ENCODE measurements at regions not wholly inside any gene's neighbourhood (a gene's known extent, or its start where the extent isn't known, plus 50 kb on each side); places are given as distances from the start of the nearest gene placed in this dataset.

DNA sequence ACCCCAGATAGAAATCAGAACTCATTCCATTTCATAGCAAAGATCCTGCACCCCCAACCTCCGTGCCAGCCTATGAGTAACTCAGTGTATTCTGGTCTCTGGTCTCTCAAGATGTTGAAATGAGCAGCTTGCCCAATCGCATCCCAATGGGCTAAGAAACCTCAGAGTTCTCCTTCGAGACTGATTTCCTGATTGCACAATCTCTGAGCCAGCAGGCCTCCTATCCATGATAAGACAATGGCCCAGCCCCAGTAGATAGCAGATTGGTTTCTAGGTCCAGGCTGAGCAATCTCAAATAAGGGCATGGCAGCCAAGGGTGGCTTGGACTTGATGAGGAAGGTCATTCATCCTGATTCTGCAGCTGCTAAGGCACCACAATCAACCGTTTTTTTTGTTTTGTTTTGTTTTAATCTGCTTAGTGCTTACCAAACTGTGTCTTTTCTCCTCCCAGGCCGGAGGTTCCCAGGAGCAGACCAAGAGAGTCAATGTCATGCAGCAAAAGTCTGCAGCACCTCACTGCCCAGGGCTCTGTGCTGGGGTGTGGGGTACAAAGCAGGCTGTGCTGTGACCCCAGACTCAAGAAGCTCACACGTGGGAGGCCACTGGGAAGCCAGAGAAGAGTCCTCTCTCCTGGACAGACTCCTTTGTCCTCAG is 125.1 kb upstream of the NXT1 start:
- no peak overlapping the region for H3K4me3 ChIP-seq (ENCODE audit: low read depth, low read length)
- TF ChIP-seq, protein P1, sequence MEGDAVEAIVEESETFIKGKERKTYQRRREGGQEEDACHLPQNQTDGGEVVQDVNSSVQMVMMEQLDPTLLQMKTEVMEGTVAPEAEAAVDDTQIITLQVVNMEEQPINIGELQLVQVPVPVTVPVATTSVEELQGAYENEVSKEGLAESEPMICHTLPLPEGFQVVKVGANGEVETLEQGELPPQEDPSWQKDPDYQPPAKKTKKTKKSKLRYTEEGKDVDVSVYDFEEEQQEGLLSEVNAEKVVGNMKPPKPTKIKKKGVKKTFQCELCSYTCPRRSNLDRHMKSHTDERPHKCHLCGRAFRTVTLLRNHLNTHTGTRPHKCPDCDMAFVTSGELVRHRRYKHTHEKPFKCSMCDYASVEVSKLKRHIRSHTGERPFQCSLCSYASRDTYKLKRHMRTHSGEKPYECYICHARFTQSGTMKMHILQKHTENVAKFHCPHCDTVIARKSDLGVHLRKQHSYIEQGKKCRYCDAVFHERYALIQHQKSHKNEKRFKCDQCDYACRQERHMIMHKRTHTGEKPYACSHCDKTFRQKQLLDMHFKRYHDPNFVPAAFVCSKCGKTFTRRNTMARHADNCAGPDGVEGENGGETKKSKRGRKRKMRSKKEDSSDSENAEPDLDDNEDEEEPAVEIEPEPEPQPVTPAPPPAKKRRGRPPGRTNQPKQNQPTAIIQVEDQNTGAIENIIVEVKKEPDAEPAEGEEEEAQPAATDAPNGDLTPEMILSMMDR (IDR thresholded peaks at IDR 0.05; ENCODE audit: low read depth, low read length) = no peak

DNA sequence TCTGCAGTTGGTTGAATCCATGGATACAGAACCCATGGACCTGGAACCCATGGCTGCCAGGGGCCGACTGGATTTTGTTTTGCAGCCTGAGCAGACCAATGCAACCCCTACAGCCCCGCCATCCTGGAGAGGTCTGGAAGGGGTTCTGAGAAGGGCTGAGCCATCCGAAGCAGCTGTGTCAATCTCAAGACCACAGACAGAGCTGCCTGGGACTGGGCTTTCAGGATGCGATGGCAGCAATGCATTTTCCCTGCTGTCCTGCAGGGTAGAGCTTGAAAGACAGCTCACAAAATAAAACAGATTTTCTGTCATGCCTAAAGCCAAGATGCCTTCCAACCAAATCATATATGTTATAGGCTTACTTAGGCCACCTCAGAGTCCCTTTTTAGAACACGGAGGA is 125.8 kb upstream of the NXT1 start:
- TF ChIP-seq, protein P1 (IDR thresholded peaks at IDR 0.05; ENCODE audit: low read depth, low read length) = no peak
- H3K4me3 ChIP-seq (ENCODE audit: low read depth, low read length) = no peak overlapping the region

DNA sequence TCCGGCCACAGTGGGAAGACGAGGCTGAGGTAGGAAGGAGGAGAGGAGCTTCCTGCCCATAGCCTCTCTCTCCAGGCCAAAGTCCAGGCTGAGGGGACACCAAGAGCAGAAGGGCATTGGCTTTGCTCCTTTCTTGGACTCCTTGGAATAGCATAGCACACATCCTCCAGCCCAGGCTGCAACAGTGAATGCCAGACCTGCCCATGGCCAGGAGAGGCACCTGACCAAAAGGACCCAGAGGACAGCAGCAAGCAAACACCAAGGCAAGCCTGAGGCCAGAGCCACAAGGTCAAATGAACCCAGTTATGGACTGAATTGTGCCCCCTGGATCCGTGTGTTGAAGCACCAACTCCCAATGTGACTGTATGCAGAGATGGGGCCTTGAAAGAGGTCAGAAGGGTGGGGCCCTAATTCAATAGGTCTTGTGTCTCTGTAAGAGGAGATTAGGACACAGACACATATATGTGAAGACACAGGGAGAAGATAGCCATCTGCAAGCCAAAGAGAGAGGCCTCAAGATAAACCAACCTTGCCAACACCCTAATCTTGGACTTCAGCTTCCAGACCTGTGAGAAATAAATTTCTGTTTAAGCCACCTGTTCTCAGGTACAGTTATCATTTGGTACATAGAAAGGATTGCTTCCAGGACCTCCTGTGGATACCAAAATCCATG is 126.5 kb upstream of the NXT1 start:
- TF ChIP-seq, protein P1 (IDR thresholded peaks at IDR 0.05; ENCODE audit: low read depth, low read length) = no peak
- H3K4me3 ChIP-seq (ENCODE audit: low read depth, low read length) = no peak overlapping the region

DNA sequence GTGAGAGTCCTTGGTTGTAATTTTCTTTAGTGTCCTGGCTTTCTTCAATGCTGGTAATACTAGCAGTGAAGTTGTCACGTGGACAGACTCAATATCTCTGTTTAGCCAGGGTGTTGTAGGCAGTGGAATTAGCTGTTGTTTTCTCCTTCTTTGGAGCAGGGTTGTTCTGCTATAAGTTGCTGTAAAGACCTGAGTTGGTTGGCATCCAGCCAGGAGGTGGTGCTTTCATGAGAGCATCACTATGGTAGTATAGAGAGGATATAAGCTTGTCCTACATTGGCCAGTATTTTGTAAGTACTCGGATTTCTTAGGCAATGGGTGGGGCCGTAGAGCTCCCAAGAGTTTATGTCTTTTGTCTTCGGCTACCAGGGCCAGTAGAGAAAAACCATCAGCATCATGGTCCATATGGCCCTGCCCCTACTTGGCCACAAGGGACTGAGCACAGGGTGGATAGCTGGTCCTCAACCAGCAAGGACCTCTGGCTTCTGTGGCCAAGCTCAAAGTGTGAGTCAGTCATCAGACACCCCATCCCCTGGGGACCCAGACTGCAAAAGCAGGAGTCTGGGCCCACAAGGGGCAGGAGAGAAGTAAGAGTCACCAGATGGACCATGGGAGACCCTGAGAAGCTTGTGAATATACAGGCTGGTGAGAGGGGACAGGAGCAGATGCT is 127.9 kb upstream of the NXT1 start:
- TF ChIP-seq, protein P1 (IDR thresholded peaks at IDR 0.05; ENCODE audit: low read depth, low read length) = no peak
- no peak overlapping the region for H3K4me3 ChIP-seq (ENCODE audit: low read depth, low read length)

DNA sequence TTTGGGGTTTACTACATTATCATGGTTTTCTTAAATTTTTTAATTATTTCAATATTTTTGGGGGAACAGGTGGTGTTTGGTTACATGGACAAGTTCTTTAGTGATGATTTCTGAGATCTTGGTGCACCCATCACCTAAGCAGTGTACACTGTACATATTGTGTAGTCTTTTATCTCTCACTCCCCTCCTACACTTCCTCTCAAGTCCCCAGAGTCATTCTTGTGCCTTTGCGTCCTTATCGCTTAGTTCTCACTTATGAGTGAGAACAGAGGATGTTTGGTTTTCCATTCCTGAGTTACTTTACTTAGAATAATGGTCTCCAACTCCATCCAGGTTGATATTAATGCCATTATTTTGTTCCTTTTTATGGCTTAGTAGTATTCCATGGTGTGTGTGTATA is 130.9 kb upstream of the CD93 start:
- TF ChIP-seq, protein P1 (IDR thresholded peaks at IDR 0.05; ENCODE audit: low read depth, low read length) = no peak
- H3K4me3 ChIP-seq (ENCODE audit: low read depth, low read length) = no peak overlapping the region

DNA sequence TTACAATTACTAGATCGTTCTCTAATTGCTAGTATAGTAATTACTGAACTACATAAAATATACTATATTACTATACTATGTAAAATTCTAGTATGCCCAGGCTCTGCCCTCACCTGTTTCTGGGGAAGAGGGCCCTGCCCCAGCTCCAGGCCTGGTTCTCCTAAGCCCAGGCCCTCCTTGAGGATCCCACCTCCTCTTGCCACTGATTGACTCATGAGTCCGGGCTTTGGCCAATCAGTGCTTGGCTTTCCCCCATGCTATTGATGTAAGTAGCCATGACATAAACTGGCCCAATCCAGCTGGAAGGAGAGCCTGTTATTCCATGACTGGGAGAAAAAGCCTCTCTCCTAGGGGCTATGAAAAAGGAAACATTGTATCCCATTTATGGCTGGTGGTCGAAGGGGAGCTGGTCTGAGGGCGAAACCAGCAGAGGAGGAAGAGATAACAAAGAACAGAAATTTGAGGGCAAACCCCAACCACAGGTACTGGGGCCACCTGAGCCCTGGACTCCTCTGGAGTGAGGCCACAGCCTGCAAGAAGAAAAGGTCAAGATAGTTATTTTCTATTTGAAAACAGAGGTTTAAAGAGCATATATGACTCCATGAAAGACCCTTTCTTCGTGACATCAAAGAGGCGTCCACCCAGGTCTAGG is 129.3 kb upstream of the CD93 start:
- no peak overlapping the region for H3K4me3 ChIP-seq (ENCODE audit: low read depth, low read length)
- TF ChIP-seq, protein P1 (IDR thresholded peaks at IDR 0.05; ENCODE audit: low read depth, low read length) = no peak

All from WI38 (cell line).